DMS53 treated with DMSO at 0.1 percent for 48 hours (cell line): ENCODE measurements at regions not wholly inside any gene's neighbourhood (a gene's known extent, or its start where the extent isn't known, plus 50 kb on each side); places are given as distances from the start of the nearest gene placed in this dataset.
"Not testable (repeated sequence)": the region's sequence is repeated elsewhere in the genome, so short reads cannot be mapped to it uniquely, and the experiment has no call there.

ENCODE experiments used
- DNase-seq: peaks from one replicate; lab custom pipeline; 2025; ENCODE audit not compliant: unreplicated experiment; lab: John Stamatoyannopoulos, UW

DNA sequence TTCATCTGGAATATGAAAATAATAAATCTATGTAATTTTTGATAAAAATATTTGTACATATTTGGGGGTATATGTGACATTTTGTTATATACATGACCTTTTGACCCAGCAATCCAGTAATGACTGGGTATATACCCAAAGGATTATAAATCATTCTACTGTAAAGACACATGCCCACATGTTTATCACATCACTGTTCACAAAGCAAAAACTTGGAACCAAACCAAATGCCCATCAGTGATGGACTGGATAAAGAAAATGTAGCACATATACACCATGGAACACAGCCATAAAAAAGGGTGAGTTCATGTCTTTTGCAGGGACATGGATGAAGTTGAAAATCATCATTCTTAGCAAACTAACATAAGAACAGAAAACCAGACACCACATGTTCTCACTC lies 472.1 kb upstream of the DDX18 start:
- no peak for DNase-seq

DNA sequence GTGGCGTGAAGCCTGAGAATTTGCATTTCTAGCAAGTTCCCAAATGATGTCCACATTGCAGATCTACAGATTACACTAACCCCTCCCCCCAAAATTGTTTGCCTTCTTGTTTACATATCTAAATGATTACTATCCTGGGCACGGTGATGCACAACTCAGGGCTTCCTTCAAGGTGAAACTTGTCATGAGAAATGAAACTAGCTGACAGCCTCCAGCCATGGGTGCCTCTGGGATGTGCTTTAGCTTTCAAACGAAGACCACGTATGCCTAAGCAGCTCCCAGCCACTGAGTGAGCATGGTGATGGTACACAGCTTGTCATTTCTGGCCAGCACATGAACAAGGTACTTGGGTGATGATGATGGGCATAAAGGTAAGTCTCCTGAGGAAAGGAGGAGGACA lies 464.8 kb upstream of the DDX18 start:
- DNase-seq = no peak

DNA sequence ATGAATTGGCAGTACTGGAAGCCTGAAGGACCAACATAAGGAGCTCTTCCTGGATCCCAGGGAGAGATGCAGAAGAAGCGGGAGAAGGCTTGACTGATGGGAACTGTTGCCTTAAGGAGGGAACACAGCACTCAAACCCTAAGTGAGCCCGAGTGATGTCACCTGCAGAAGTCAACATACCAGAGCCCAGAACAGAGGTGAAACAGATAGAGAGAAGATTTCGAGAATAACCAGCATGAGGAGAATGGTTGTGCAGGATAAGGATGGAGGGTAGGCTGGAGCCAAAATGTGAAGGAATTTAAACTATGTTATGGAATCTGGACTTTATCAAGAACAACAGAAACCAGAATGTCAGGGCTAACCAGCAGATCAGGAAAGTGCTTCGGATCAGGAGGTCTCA lies 463.1 kb upstream of the DDX18 start:
- no peak for DNase-seq

DNA sequence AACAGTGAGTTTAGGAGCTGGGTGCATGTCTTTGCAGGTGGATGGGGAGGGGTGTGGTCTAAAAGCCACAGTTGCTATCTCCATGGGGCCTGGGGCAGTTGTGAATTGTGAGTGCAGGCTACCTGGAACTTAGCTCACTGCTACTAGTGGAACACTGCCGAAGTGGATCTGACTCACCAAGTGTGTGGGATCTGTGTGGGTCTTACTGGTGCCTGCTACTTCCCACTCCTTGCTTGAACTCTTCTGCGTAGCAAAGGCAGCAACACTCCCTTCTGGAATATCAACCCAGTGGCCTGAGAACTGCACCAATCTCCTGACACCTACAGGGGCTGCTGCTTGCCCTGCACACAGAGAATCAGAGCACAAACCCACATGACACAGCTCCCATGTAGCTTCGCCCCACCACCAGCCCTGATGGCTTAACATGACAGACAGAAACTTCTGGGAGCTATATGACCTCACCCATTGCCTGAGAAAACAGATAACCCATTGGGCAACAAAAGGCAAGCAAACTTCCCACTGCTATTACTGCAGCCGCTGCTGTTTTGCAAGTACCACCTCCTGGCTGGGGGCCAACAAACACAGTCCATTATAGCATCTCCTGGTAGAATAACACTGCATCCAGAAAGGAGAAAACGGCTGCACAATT lies 455.1 kb upstream of the DDX18 start:
- no peak for DNase-seq

DNA sequence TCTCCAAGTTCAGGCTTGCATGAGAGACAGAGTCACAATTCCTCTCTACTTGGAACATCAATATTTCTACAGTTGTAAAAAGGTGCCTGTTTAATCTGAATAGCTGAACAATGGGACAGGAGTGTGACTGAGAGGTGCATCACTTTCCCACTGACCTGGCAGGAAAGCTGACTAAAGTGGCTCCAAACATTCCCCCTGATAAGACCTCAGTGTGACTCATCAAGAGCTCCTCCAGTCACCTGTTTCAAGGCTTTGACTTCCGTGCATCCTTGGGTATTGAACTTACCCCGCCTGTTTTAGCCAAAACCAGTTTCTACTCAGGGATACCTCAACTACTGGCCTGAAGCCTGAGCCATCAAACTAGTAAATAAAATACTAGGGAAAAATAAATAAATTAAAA lies 453.9 kb upstream of the DDX18 start:
- no peak for DNase-seq

DNA sequence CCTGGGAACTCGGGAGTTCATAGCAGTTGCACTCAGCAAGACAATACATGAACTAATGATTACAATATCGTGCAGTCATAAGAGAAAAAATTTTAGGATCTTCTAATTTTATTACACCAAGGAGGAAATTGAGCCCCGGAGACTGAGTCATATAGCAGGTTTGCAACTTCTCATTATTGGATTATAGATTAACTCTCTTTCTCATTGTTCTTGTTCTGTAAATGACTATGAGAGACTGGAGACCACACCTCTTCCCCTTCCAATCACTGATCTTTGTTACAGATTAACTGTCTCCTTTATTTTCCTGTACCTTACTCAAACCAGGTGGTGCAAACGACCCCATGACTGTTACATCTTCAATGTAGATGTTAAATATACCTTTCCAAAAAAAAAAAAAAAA lies 435.8 kb upstream of the DDX18 start:
- no peak for DNase-seq

DNA sequence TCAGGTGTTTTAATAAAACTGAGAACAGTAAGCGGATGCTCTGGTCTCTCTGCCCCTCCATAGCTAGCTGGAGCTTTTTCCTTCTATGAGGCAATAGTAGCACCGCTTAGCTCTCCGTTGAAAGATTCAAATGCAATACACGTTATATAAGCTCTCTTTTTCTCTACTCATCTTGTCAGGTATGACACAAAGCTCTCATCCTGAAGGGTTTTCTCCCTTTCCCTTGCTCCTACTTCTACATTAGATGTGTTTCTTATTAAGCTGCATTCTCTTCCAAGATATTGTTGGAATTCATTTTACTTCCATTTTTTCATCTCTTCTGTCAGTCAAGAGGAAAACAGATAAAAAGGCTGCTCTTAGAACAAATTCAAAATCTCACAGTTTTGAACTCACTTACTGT lies 434.6 kb upstream of the DDX18 start:
- DNase-seq = no peak

DNA sequence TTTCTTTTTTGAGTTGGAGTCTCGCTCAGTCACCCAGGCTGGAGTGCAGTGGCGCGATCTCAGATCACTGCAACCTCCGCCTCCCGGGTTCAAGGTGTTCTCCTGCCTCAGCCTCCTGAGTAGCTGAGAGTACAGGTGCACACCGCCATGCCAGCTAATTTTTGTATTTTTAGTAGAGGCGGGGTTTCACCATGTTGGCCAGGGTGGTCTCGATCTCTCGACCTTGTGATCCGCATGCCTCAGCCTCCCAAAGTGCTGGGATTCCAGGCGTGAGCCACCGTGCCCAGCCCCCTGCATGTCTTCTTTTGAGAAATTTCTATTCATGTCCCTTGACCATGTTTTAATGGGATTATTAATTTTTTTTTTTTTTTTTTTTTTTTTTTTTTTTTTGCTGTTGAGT lies 430.5 kb upstream of the DDX18 start:
- not testable (repeated sequence) for DNase-seq

DNA sequence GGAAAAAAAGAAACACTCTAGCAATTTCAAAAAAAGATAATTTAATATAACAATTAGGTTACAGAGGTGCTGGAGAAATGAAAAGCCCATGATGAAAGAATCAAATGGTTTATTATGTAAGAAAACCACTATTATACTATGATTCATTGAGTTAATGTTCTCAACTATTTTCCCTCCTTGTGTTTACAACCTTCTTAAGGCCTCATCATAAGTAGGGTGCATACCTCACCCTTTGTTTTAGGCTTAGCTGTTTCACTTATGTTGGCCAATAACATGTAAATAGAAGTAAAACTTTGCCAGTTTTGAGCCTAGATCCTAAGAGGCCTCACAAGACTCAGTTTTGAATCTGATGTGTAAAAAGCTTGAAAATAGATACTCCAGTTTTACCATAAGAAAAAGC lies 418.3 kb upstream of the DDX18 start:
- DNase-seq = no peak

DNA sequence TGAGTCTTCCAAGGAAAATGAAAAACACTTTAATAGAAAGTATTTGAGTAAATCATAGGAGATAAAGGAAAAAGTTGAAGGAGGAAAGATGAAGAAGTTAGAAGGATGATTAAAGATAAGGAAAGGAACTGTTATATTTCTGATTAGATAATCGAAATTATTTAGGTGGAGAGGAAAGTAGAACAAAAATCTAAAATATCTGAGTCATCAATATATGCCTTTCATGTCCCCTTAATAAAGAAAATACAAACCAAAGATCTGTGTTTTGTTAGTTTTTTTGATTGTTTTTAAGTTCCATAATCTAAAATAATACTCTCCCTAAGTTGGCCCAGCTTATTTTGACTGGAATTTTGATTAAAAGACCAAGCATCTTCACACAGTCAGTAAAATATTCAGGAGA lies 412.9 kb upstream of the DDX18 start:
- DNase-seq = no peak

DNA sequence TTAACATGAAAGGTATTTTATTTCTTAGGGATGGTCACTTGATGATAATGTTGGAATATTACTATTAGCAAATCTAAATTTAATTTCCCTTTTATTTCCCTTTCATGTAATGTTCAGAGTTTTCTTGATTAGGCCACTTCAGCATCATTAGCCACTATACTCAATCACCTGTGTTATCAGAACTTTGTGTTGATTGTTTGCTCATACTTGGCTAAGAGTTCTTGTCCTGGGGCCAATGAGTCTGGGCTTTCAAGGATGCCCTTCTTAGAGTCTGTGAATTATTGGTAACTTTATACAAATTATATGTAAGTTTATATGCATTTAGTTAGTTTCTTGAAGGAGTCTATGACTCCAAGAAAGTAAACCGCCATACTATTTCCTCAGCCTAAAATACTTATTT lies 408.0 kb upstream of the DDX18 start:
- DNase-seq = no peak

DNA sequence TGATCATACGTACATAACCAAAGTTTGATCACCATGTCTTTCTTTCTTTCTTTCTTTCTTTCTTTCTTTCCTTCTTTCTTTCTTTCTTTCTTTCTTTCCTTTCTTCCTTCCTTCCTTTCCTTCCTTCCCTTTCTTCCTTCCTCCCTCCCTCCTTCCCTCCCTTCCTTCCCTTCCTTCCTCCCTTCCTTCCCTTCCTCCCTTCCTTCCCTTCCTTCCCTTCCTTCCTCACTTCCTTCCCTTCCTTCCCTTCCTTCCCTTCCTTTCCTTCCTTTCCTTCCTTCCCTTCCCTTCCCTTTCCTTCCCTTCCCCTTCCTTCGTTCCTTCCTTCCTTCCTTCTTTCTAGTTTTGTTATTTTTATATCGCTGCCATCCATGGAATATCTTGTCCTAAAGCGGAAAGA lies 406.7 kb upstream of the DDX18 start:
- no peak for DNase-seq

DNA sequence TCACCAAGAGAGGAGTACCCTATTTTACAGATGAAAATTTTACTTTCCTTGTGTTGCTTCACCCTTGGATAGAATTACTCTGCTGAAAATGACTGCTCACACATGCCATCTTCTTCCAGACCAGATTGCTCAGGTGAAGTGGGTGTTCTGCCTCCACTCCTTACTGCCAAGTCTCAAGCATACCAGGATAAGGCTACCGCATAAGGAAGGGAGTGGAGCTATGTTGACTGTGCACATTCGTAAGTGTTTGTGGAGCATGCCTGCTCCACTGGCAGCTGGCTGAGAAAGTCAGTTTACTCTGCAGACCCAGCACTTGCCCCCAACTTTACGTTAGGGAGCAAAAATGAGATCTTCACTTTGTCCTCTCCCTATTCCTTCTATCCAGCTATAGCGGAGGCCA lies 405.0 kb upstream of the DDX18 start:
- no peak for DNase-seq

DNA sequence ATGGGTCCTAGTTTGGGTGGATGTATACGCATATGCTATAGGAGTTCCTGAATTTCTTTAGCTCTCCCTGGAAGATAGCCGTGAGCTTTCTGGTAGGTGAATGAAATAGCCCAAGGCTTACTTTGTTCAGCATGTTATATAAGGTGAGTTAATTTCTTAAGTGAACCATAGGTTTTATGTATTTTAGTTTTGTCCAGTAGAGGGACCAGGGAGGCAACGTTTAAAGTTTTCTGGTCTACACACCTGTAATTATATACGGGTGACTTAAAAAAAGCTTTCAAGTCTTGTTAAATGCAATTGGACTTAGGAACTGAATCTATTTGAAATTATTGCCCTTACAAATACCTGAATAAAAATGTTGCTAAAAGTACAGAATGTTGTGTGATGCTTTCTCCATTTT lies 402.5 kb upstream of the DDX18 start:
- DNase-seq = no peak

DNA sequence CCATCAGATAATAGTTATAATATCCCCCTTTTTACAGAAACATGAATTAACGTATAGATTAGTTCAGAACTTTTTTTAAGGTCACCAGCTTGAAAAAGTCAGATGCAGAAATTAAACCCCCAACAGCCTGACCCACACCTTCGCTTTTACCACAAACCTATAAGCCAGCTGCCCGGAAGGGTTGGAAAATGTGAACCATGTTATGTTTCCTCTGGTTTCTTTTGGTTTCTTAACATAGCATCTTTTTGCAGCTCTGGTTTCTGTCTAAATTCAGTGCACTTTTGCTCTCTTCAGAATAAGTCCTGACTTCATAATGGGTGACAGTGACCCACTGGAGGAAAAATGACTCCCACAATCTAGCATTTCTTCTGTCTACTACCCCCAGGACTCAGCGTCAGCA lies 381.7 kb upstream of the DDX18 start:
- no peak for DNase-seq

DNA sequence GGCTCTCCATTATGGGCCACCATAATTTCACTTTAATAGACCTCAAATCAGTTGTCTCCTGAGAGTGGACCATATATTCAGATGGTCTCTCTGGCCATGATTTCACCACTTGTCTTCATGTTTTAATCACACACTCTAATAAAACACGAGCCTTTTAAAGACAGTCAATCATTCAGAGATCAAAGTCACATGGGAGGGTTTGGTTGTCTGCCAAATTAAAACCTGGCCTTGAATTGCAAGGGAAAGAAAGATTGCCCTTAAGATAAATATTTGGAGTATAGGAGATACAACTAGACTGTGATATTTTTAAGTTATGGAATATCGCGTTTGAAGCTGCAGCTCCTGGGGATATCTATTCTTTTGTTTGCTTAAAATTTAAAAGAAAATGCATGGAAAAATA lies 377.8 kb upstream of the DDX18 start:
- no peak for DNase-seq

DNA sequence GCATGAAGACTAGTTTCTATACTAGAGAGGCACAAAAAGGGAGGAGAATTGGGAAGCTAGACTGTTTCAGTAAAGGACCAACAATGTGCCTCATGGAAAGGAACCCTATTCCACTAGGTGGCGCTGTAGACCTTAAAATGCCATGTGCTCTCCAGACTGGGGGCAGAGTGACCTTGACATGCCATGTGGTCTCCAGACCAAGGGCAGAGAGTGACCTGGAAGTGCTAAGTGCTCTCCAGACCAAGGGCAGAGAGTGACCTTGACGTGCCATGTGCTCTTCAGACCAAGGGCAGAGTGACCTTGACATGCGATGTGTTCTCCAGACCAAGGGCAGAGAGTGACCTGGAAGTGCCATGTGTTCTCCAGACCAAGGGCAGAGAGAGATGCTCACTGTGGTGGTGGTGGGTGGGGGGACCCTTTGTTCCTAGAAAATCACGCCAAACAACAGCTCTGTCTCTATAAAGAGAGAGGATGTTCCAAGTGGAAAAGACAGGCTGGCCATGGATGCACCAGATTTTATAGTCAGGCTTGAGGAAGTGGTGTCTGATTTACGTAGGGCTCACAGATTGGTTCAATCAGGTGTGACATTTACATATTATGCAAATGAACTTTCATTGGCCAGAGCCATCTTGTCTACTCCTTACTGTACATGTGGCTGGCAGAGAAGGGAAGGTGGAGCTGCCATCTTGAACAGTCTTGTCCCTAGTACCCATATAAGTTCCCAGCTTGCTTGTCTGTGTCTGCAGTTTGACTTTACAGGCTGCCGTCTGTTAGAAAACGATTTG lies 344.0 kb upstream of the DDX18 start:
- DNase-seq = peak; percentile 53

DNA sequence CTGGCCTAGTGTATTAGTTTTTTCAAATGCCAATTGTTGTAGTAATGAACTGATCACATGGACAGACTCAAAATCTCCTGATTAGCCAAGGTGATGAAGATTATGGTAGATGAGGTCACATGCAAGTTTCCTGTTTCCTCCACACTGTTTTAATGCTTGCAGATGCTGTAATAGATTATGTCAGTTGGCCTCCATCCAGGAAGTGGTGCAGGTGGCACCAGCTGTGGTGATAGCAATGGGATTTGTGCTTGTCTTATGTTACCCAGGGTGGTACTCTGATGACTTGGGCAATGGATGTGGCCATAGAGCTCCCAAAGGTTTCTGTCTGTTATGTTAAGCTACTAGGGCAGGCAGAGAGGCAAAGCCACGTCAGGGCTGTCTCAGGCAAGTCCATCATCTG lies 332.9 kb upstream of the DDX18 start:
- peak; percentile 31 for DNase-seq

DNA sequence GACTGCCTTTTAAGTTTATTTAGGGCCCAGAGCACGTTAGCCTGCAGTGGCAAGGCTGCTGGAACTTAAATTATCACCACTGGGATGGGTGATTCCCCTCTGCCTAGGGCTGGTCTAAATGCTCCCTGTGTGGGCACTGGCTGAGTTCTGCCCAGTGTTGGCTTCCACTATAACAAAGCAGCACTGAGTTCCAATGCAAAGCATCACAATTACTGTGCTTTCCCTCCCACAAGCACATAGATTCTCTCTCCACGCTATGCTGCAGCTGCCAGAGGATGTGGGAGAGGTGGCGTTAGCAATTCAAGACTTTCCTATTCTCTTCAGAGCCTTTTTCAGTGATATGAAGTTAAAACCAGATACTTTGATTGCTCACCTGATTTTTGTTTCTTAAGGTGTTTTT lies 328.9 kb upstream of the DDX18 start:
- DNase-seq = no peak

DNA sequence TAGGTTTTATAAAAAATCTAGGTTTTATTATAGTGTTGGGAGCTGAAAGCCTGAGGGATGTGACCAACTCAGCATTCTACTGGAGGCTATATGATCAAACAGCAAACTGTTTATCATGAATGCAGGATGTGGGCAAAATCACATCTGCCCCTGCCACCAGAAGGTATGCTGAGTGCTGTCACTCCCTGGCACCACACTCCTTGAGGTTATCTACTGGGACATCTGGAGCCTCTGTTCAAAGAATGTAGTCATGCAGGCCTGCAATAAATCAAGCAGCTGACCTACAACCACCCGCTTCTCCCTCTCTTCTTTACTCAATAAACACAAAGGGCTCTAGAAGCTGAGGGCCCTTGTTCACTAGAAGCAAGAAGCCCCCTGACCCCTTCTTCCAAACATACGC lies 328.4 kb upstream of the DDX18 start:
- no peak for DNase-seq

DNA sequence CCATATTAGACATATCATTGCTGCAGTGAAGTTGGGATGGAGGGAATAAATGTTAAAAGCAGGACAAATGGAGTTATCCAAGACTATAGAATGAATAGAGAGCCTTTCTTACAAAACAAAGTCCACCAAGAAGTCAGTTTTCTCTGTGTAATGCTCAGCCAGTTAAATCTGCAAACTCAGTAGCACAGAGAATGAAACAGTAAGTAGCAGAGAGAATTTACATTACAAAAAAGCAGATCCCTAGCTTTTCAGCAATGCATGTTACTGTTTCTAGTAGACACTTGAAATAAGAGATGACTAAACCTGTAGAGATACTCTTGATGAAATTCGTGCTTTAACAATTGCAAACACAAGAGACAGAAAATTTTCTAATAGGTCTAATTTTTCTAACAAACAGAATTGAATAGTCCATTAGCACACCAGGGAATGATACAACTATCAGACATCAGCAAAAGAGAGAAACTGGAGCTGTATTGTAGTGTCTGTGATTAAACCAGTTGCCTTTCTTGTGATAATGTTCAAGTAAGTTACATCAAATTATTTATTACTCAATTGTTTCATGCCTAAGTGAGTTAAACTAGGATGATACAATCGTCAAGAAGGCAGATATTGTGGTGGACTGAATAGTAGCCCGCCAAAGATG lies 322.2 kb upstream of the DDX18 start:
- DNase-seq = no peak

DNA sequence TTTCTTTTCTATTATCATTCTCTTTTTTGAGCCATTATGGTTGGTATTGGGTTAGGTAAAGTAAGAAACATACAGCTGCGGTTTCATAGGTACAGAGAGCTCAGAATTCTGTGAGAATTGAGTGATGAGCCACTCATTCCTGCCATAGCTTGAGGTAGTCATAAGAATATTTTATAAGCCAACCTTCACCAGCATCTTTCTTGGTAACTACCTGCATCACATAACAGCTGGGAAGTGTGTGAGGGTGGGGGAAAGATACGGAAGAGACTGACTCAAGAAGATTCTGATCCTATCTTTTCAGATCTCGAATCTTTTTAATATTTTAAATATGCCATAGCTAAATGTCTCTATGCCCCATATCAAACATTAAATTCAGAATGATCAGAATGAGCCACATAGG lies 313.8 kb upstream of the DDX18 start:
- DNase-seq = no peak

DNA sequence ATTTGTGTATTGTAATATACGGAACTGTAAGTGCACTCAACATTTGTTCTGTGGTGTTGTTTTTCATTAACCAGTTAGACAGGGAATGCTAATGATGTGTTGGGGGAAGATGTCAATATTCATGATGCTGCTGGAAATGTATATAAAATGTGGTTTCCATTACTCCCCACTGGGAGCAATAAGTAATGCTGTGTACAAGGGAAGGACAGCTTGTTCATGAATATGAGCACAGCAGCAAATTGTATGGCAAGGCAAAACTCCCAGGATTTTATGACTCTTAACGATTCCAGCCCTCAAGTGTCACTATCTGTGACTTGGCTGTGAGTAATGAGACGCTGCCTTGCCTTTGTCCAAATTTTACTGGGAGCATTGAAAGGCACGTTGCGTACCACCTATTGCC lies 312.4 kb upstream of the DDX18 start:
- no peak for DNase-seq
